ENCODE measurements at regions not wholly inside any gene's neighbourhood (a gene's known extent, or its start where the extent isn't known, plus 50 kb on each side); places are given as distances from the start of the nearest gene placed in this dataset.
A peak's percentile ranks its signal among the peaks of the same experiment; 100 is the strongest.

GRCh38 chr7:13188236-13188805, 500.9 kb downstream of the ARL4A start:
- Histone ChIP-seq H3K4me3 (ENCODE audit: low read length) (no peak overlapping the region), H3K36me3 (ENCODE audit: insufficient read depth, low read length) (no peaks in the 10 kb centered on the region), H3K27me3 (ENCODE audit: insufficient read depth, low read length) (no peaks in the 10 kb centered on the region), H3K4me1 (ENCODE audit: insufficient read depth, low read length) (no peaks in the 10 kb centered on the region), H2AFZ (ENCODE audit: low read depth, low read length) (no peak overlapping the region), H3K9me3 (ENCODE audit: low read length) (no peaks in the 10 kb centered on the region)

DNA sequence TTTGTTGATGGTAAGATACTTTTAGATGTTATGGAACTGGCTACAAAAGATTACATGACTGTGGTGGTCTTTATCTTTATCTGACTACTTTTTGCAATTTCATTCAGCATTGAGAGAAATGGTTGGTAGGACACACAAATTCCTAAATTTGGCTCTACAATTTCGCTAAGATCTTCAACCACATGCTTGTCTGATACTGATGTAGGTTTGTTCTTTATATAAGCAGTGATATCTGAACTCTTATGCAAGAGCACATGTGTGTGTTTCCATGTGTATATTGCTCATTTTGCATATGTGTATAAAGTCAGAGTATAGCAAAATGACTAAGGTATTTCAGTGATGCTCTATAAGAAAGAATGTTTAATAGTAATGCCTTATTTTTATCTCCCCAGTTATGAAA, 501.5 kb downstream of the ARL4A start:
- H3K36me3 ChIP-seq (ENCODE audit: insufficient read depth, low read length): no peaks in the 10 kb centered on the region
- H3K4me1 ChIP-seq (ENCODE audit: insufficient read depth, low read length): no peaks in the 10 kb centered on the region
- H3K4me3 ChIP-seq (ENCODE audit: low read length): no peak overlapping the region
- no peak overlapping the region for H2AFZ ChIP-seq (ENCODE audit: low read depth, low read length)
- H3K9me3 ChIP-seq (ENCODE audit: low read length): no peaks in the 10 kb centered on the region
- no peaks in the 10 kb centered on the region for H3K27me3 ChIP-seq (ENCODE audit: insufficient read depth, low read length)

- no peaks in the 10 kb centered on the region for H3K9me3 ChIP-seq (ENCODE audit: low read length)
These were observed 502.2 kb downstream of the ARL4A start for GRCh38 chr7:13189668-13190067.

GRCh38 chr7:13197501-13197900, 510.1 kb downstream of the ARL4A start:
- no peaks in the 10 kb centered on the region for H3K9me3 ChIP-seq (ENCODE audit: low read length)
- H3K4me3 ChIP-seq (ENCODE audit: low read length): no peak overlapping the region
- no peaks in the 10 kb centered on the region for H3K4me1 ChIP-seq (ENCODE audit: insufficient read depth, low read length)
- no peaks in the 10 kb centered on the region for H3K27me3 ChIP-seq (ENCODE audit: insufficient read depth, low read length)
- no peak overlapping the region for H2AFZ ChIP-seq (ENCODE audit: low read depth, low read length)
- H3K36me3 ChIP-seq (ENCODE audit: insufficient read depth, low read length): no peaks in the 10 kb centered on the region

More at GRCh38 chr7:13189668-13190067, 502.2 kb downstream of the ARL4A start:
- Histone ChIP-seq H2AFZ (ENCODE audit: low read depth, low read length) (no peak overlapping the region), H3K36me3 (ENCODE audit: insufficient read depth, low read length) (no peaks in the 10 kb centered on the region), H3K4me3 (ENCODE audit: low read length) (no peak overlapping the region), H3K27me3 (ENCODE audit: insufficient read depth, low read length) (no peaks in the 10 kb centered on the region), H3K4me1 (ENCODE audit: insufficient read depth, low read length) (no peaks in the 10 kb centered on the region)

DNA sequence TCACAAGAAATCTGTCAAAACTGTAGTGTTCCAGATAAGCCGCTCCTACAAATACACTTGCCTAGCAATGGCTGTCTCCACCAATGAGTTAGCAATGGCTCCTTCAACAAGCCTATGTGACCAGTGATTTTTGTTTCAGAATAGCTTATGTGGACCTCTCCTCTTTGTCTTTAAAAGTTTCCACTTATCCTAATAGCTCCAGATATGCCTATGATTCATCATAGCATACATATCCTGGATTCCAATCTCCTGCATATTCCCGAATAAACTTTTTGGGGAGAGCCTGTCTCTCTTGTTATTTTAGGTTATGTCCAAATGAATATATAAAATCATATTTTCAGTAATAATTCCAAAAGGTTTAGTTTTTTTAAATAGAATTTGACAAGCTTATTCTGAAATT, 510.6 kb downstream of the ARL4A start:
- H3K36me3 ChIP-seq (ENCODE audit: insufficient read depth, low read length): no peaks in the 10 kb centered on the region

GRCh38 chr7:13198727-13199126, 511.3 kb downstream of the ARL4A start:
- Histone ChIP-seq H3K36me3 (ENCODE audit: insufficient read depth, low read length) (no peaks in the 10 kb centered on the region), H3K27me3 (ENCODE audit: insufficient read depth, low read length) (no peaks in the 10 kb centered on the region), H3K4me3 (ENCODE audit: low read length) (no peak overlapping the region), H3K9me3 (ENCODE audit: low read length) (no peaks in the 10 kb centered on the region), H2AFZ (ENCODE audit: low read depth, low read length) (no peak overlapping the region), H3K4me1 (ENCODE audit: insufficient read depth, low read length) (no peaks in the 10 kb centered on the region)

More for the DNA sequence above, 510.6 kb downstream of the ARL4A start:
- Histone ChIP-seq H2AFZ (ENCODE audit: low read depth, low read length) (no peak overlapping the region), H3K9me3 (ENCODE audit: low read length) (no peaks in the 10 kb centered on the region), H3K4me1 (ENCODE audit: insufficient read depth, low read length) (no peaks in the 10 kb centered on the region), H3K4me3 (ENCODE audit: low read length) (no peak overlapping the region), H3K27me3 (ENCODE audit: insufficient read depth, low read length) (no peaks in the 10 kb centered on the region)

DNA sequence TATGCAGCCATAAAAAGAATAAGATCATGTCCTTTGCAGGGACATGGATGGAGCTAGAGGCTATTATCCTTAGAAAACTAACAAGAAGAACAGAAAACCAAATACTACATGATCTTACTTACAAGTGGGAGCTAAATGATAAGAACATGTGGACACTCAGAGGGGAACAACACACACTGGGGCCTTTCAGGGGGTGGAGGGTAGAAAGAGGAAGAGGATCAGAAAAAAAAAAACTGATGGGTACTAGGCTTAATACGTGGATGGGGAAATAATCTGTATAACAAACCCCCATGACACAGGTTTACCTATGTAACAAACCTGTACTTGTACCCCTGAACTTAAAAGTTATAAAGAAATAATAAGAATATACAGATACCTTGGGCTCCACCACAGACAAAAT, 514.2 kb downstream of the ARL4A start:
- no peaks in the 10 kb centered on the region for H3K4me1 ChIP-seq (ENCODE audit: insufficient read depth, low read length)
- no peaks in the 10 kb centered on the region for H3K27me3 ChIP-seq (ENCODE audit: insufficient read depth, low read length)
- no peaks in the 10 kb centered on the region for H3K36me3 ChIP-seq (ENCODE audit: insufficient read depth, low read length)
- H2AFZ ChIP-seq (ENCODE audit: low read depth, low read length): no peak overlapping the region
- no peak overlapping the region for H3K4me3 ChIP-seq (ENCODE audit: low read length)
- H3K9me3 ChIP-seq (ENCODE audit: low read length): no peaks in the 10 kb centered on the region

GRCh38 chr7:13217768-13218167, 530.3 kb downstream of the ARL4A start:
- H3K27me3 ChIP-seq (ENCODE audit: insufficient read depth, low read length): no peaks in the 10 kb centered on the region
- H3K4me3 ChIP-seq (ENCODE audit: low read length): no peak overlapping the region
- no peaks in the 10 kb centered on the region for H3K4me1 ChIP-seq (ENCODE audit: insufficient read depth, low read length)
- H2AFZ ChIP-seq (ENCODE audit: low read depth, low read length): no peak overlapping the region
- no peaks in the 10 kb centered on the region for H3K9me3 ChIP-seq (ENCODE audit: low read length)
- H3K36me3 ChIP-seq (ENCODE audit: insufficient read depth, low read length): no peaks in the 10 kb centered on the region

DNA sequence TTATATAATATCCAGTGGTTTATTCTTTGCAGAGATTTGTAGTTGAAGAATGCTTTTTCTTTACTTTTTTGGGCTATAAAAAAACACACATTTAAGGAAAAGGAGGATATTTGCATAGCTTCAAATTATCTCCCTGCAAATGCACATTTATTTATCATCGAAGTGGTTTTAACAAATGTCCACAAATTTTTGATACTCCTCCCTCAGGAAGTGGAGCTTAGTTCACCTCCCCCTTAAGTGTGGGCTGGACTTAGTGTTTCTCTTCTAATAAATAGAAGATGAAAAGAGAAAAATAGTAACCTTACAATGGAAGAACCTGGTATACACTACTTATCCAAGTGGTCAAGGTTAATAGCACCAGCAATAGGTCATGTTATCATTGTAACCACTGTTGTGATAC, 537.6 kb downstream of the ARL4A start:
- Histone ChIP-seq H3K9me3 (ENCODE audit: low read length) (no peaks in the 10 kb centered on the region), H3K27me3 (ENCODE audit: insufficient read depth, low read length) (no peaks in the 10 kb centered on the region), H2AFZ (ENCODE audit: low read depth, low read length) (no peak overlapping the region), H3K4me3 (ENCODE audit: low read length) (no peak overlapping the region), H3K4me1 (ENCODE audit: insufficient read depth, low read length) (peaks cover 4% of the 10 kb centered on the region), H3K36me3 (ENCODE audit: insufficient read depth, low read length) (no peaks in the 10 kb centered on the region)

GRCh38 chr7:13226385-13226784, 539.0 kb downstream of the ARL4A start:
- peaks cover 17% of the 10 kb centered on the region for H3K4me1 ChIP-seq (ENCODE audit: insufficient read depth, low read length)
- no peaks in the 10 kb centered on the region for H3K9me3 ChIP-seq (ENCODE audit: low read length)
- H2AFZ ChIP-seq (ENCODE audit: low read depth, low read length): no peak overlapping the region
- H3K27me3 ChIP-seq (ENCODE audit: insufficient read depth, low read length): no peaks in the 10 kb centered on the region
- no peak overlapping the region for H3K4me3 ChIP-seq (ENCODE audit: low read length)
- no peaks in the 10 kb centered on the region for H3K36me3 ChIP-seq (ENCODE audit: insufficient read depth, low read length)

- Histone ChIP-seq H3K36me3 (ENCODE audit: insufficient read depth, low read length) (no peaks in the 10 kb centered on the region), H3K4me3 (ENCODE audit: low read length) (no peak overlapping the region), H3K27me3 (ENCODE audit: insufficient read depth, low read length) (no peaks in the 10 kb centered on the region), H2AFZ (ENCODE audit: low read depth, low read length) (no peak overlapping the region), H3K4me1 (ENCODE audit: insufficient read depth, low read length) (peaks cover 49% of the 10 kb centered on the region), H3K9me3 (ENCODE audit: low read length) (no peaks in the 10 kb centered on the region)
These were observed 543.8 kb downstream of the ARL4A start for GRCh38 chr7:13231216-13231615.

- no peaks in the 10 kb centered on the region for H3K9me3 ChIP-seq (ENCODE audit: low read length)
- H3K36me3 ChIP-seq (ENCODE audit: insufficient read depth, low read length): no peaks in the 10 kb centered on the region
- H2AFZ ChIP-seq (ENCODE audit: low read depth, low read length): no peak overlapping the region
- H3K4me1 ChIP-seq (ENCODE audit: insufficient read depth, low read length): peaks cover 50% of the 10 kb centered on the region
- H3K27me3 ChIP-seq (ENCODE audit: insufficient read depth, low read length): no peaks in the 10 kb centered on the region
- H3K4me3 ChIP-seq (ENCODE audit: low read length): no peak overlapping the region
These were observed 548.0 kb downstream of the ARL4A start for GRCh38 chr7:13235436-13235835.

DNA sequence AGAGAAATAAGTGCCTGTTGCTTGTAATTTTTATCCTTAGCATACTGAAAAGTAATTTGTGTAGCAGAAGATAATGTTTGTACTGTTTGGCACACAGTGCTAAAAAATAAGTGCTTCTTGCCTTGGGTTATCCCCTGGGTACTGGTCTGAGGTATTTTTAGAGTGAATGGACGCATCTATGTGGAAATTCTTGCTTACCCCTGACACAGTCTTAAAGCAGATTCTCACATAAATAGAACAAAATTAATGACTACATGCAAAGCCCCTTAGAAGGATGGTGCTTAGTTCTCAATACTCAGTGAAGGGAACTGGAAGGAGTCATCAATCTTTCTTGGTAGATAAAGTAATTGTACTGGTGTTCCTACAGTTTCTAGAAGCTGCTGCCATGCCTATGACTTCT, 548.6 kb downstream of the ARL4A start:
- Histone ChIP-seq H3K36me3 (ENCODE audit: insufficient read depth, low read length) (no peaks in the 10 kb centered on the region), H3K4me3 (ENCODE audit: low read length) (no peak overlapping the region), H3K27me3 (ENCODE audit: insufficient read depth, low read length) (no peaks in the 10 kb centered on the region), H3K4me1 (ENCODE audit: insufficient read depth, low read length) (peaks cover 45% of the 10 kb centered on the region), H3K9me3 (ENCODE audit: low read length) (no peaks in the 10 kb centered on the region), H2AFZ (ENCODE audit: low read depth, low read length) (peak overlapping the region; percentile 13)

DNA sequence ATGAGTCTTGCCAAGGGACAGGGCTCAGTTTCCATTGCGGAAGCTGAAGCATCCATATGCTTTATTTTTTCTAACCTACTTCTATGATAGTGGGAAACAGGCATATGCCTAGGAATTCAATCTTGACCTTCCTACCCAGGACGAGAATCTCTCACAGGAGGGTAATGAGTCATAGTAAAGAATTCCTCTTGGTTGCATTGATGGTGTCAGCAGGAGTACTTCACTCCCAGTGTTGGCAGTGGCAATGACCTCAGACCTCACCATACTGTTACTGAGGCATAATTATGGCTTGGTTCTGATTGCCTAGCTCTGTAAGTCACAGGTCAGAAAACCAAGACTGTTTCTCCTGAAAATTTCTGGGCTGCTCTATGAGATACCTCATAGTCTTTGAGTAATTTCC, 552.9 kb downstream of the ARL4A start:
- H3K36me3 ChIP-seq (ENCODE audit: insufficient read depth, low read length): no peaks in the 10 kb centered on the region
- H3K9me3 ChIP-seq (ENCODE audit: low read length): no peaks in the 10 kb centered on the region
- H3K4me3 ChIP-seq (ENCODE audit: low read length): no peak overlapping the region
- H2AFZ ChIP-seq (ENCODE audit: low read depth, low read length): no peak overlapping the region
- H3K4me1 ChIP-seq (ENCODE audit: insufficient read depth, low read length): peaks cover 18% of the 10 kb centered on the region
- H3K27me3 ChIP-seq (ENCODE audit: insufficient read depth, low read length): no peaks in the 10 kb centered on the region

Data from neuron (in vitro differentiated cells).